Muscle of leg (tissue), 3 donors: ENCODE measurements at regions not wholly inside any gene's neighbourhood (a gene's known extent, or its start where the extent isn't known, plus 50 kb on each side); places are given as distances from the start of the nearest gene placed in this dataset.

ENCODE experiments used
- DNase-seq: peaks from one replicate; pipeline ENCODE4 v3.0.0; 2013
- H3K27ac ChIP-seq: one replicate; pipeline ENCODE4 v1.5.1; 2013; ENCODE audit warnings: mild to moderate bottlenecking, low read length, control low read depth
- H3K27me3 ChIP-seq: one replicate; pipeline ENCODE4 v1.6.1; 2013; ENCODE audit warnings: low read length; ENCODE audit not compliant: control insufficient read depth, insufficient read depth
- H3K36me3 ChIP-seq: one replicate; pipeline ENCODE4 v1.6.1; 2013; ENCODE audit warnings: low read length; ENCODE audit not compliant: control insufficient read depth, insufficient read depth
- H3K4me1 ChIP-seq: one replicate; pipeline ENCODE4 v1.6.1; 2013; ENCODE audit warnings: low read length; ENCODE audit not compliant: control insufficient read depth, insufficient read depth
- H3K4me3 ChIP-seq: one replicate; pipeline ENCODE4 v1.5.1; 2013; ENCODE audit warnings: low read length, control low read depth
- H3K9me3 ChIP-seq: replicated peaks from 2 replicates; pipeline ENCODE4 v1.6.1; 2013; ENCODE audit warnings: low read depth, low read length; ENCODE audit not compliant: control insufficient read depth
- WGBS: methylation state at CpG from one replicate; pipeline ENCODE4 v1.1.5; 2013; ENCODE audit warnings: missing lambda C conversion rate; ENCODE audit not compliant: insufficient coverage; 5-methylcytosine and 5-hydroxymethylcytosine counted together

DNA sequence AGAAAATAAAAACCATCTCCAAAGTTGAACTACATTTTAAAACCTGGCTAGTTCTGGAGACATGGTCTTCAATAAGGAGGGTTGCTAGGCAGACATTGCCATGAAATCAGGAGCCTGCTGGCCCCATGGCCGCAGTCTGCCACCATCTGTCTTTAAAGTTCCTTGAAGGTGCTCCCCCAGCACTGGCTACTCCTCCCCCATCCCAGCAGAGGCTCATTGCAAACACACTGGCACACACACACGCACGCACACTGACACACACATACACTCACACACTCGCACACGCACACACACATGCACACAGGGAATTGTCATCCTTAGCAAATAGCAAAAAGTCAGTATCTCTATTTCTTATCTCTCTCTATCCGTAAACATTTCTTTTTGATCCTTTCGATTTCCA lies 68.4 kb downstream of the ZIC5 start:
- Histone ChIP-seq H3K9me3 (no peaks in the 10 kb centered on the region), H3K27me3 (peaks cover 52% of the 10 kb centered on the region), H3K4me1 (no peaks in the 10 kb centered on the region), H3K4me3 (no peak overlapping the region), H3K36me3 (no peaks in the 10 kb centered on the region), H3K27ac (no peak overlapping the region)
- WGBS: 70% methylated on average over 5 of the region's 7 CpGs
- DNase-seq: no peak

- peaks cover 49% of the 10 kb centered on the region for H3K27me3 ChIP-seq
- no peak overlapping the region for H3K4me3 ChIP-seq
- 41% methylated on average over 4 of the region's 4 CpGs for WGBS
- H3K27ac ChIP-seq: no peak overlapping the region
- no peaks in the 10 kb centered on the region for H3K4me1 ChIP-seq
- DNase-seq: no peak
- H3K36me3 ChIP-seq: no peaks in the 10 kb centered on the region
- H3K9me3 ChIP-seq: no peaks in the 10 kb centered on the region
Measured at GRCh38 chr13:99902657-99903056, 68.9 kb downstream of the ZIC5 start.

DNA sequence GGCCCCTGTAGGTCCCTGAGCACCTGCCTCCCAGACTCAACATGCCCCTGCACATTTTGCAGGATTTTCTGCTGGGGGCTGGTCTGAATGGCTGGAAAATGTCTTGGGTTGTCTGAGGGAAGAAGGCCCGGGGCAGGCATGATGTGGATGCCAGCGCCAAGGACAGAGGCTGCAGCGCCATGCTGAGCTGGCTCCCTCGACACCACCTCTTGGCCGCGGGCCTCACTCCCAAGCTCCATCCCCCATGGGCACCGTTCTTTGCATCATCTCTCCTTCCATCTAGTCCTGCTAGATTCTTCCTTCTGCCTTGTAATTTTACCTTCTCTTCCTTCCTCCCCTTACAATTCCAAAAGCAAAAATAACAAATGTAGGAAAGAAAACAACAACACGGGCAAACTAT lies 70.6 kb downstream of the ZIC5 start:
- Histone ChIP-seq H3K4me1 (no peaks in the 10 kb centered on the region), H3K27ac (no peak overlapping the region), H3K27me3 (peaks cover 63% of the 10 kb centered on the region), H3K9me3 (no peaks in the 10 kb centered on the region), H3K4me3 (no peak overlapping the region), H3K36me3 (no peaks in the 10 kb centered on the region)
- WGBS: 87% methylated on average over 7 of the region's 8 CpGs
- DNase-seq: no peak

DNA sequence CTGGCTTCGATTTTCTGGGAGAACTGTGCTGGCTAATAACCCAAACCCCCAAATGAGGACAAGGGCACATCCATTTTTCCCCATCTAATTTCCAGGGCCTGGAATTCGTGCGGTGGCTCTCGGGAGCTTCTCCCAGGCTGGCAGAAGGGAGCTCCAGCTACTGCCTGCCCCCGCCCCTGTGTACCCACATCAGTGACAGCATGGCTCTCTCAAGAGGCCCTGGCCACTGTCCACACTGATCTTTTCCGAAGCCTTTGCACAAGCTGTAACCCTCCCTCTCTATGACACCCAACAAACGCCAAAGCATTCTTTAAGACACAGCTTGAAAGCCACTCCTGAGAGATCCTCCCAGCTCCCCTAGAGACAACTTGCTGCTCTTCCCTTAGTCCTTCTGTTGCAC lies 73.1 kb downstream of the ZIC5 start:
- Histone ChIP-seq H3K4me3 (no peak overlapping the region), H3K36me3 (no peaks in the 10 kb centered on the region), H3K27ac (no peak overlapping the region), H3K9me3 (no peaks in the 10 kb centered on the region), H3K4me1 (peaks cover 9% of the 10 kb centered on the region), H3K27me3 (peaks cover 77% of the 10 kb centered on the region)
- DNase-seq: no peak
- WGBS: 57% methylated on average over 6 of the region's 7 CpGs

- H3K36me3 ChIP-seq: no peaks in the 10 kb centered on the region
- H3K27ac ChIP-seq: no peak overlapping the region
- no peak overlapping the region for H3K4me3 ChIP-seq
- peaks cover 91% of the 10 kb centered on the region for H3K27me3 ChIP-seq
- no peaks in the 10 kb centered on the region for H3K9me3 ChIP-seq
- WGBS: 66% methylated on average over 4 of the region's 7 CpGs
- peaks cover 9% of the 10 kb centered on the region for H3K4me1 ChIP-seq
- no peak for DNase-seq
Measured at GRCh38 chr13:99897076-99897440, 74.5 kb downstream of the ZIC5 start.

DNA sequence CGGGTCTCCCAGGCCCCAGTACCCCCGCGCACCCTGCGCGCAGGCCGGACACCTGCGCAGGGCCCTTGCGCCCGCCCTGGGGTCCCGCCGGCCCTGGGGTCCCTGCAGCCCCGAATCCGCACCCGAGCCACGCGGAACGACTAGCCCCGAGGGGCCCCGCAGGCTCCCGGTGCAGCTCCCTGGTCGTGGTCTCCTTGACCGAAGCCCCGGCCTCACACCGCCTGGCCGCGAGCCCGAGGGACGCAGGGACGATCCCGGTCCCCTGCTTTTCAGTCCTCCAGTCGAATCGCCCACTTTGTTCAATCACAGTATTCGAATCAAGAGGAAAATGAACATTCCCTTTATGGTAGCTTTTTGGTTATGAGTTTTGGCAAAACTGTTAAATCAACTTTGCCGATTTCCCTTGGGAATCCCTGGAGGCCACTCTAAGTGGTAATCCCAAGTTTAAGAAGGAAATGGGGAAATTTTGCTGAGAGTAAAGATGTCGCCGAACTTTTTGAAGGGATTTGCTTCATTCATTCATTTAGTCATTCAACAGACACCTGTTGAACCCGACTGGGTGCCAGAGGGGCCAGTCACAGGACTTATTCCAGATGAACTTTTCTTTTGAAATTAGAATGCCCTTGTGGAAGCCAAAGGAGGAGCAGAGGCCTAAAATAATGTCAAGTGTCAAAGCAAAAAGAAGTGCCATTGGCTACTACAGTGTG lies 75.0 kb downstream of the ZIC5 start:
- Histone ChIP-seq H3K36me3 (no peaks in the 10 kb centered on the region), H3K4me3 (no peak overlapping the region), H3K27me3 (peaks cover 91% of the 10 kb centered on the region), H3K9me3 (no peaks in the 10 kb centered on the region), H3K4me1 (peaks cover 9% of the 10 kb centered on the region), H3K27ac (no peak overlapping the region)
- 58% methylated on average over 32 of the region's 37 CpGs for WGBS
- no peak for DNase-seq

GRCh38 chr13:99895444-99896368 lies 75.9 kb downstream of the ZIC5 start:
- peaks cover 83% of the 10 kb centered on the region for H3K27me3 ChIP-seq

DNA sequence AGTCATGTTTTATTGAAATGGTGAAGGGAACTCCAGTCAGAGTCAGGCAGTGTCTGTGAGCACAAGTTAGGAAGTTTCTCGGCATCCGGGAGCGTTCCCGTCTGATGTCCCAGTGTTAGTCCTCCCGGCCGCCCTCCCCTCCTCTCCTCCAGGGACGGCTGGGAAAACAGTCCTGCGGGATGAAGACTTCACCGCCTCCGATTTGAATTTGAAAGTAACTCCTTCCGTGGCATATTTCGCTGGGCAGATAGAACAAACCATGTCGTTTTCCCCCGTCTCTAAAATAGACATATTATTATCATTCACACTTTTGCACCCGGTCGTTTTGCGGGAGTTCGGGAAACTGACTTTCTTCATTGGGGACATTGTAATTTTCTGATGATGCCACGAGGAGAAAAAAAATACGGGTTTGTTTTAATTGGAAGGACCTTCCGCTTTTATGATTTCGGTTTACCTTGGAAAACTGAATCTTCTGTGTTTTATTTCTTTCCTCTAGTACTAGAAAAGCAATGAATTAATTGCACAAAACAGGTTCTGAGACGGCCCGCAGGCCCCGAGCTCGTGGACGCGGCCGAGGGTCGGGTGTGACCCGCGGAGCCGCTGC lies 76.6 kb downstream of the ZIC5 start:
- Histone ChIP-seq H3K36me3 (no peaks in the 10 kb centered on the region), H3K27me3 (peaks cover 76% of the 10 kb centered on the region), H3K4me1 (peaks cover 9% of the 10 kb centered on the region), H3K27ac (no peak overlapping the region), H3K9me3 (no peaks in the 10 kb centered on the region), H3K4me3 (peak overlapping the region; percentile 10)
- WGBS: 1% methylated on average over 21 of the region's 33 CpGs
- peak; percentile 5 for DNase-seq

More at GRCh38 chr13:99895444-99896368, 75.9 kb downstream of the ZIC5 start:
- H3K9me3 ChIP-seq: no peaks in the 10 kb centered on the region
- H3K27ac ChIP-seq: no peak overlapping the region
- DNase-seq: peak; percentile 10
- no peaks in the 10 kb centered on the region for H3K36me3 ChIP-seq
- peak overlapping the region; percentile 10 for H3K4me3 ChIP-seq
- H3K4me1 ChIP-seq: peaks cover 9% of the 10 kb centered on the region
- WGBS: 1% methylated on average over 81 of the region's 100 CpGs

- no peaks in the 10 kb centered on the region for H3K36me3 ChIP-seq
- peaks cover 9% of the 10 kb centered on the region for H3K4me1 ChIP-seq
- H3K27ac ChIP-seq: no peak overlapping the region
- no peaks in the 10 kb centered on the region for H3K9me3 ChIP-seq
- DNase-seq: no peak
- WGBS: no CpG with 5 or more reads among the region's 13 CpGs
- no peak overlapping the region for H3K4me3 ChIP-seq
- H3K27me3 ChIP-seq: peaks cover 74% of the 10 kb centered on the region
Measured at GRCh38 chr13:99894105-99894839, 77.3 kb downstream of the ZIC5 start.
